Sigmoid colon (tissue), 6 donors: ENCODE measurements at regions not wholly inside any gene's neighbourhood (a gene's known extent, or its start where the extent isn't known, plus 50 kb on each side); places are given as distances from the start of the nearest gene placed in this dataset.

Source experiments
- DNase-seq: peaks from one replicate; pipeline ENCODE4 v3.0.0-alpha.2; 2019
- H3K27ac ChIP-seq, 4 donors: fragments of 200-600 bp; sonication (generic); one replicate each; pipeline ENCODE4 v1.5.1; 2016 to 2019; ENCODE audit warnings: mild to moderate bottlenecking in 1 of 4
- H3K27me3 ChIP-seq, 3 donors: fragments of 200-600 bp; sonication (generic); one replicate each; pipeline ENCODE4 v1.5.1; 2019; ENCODE audit warnings: mild to moderate bottlenecking in 1 of 3
- H3K36me3 ChIP-seq, 4 donors: fragments of 200-600 bp; sonication (generic); one replicate each; pipeline ENCODE4 v1.5.1; 2016 to 2019
- H3K4me1 ChIP-seq, 4 donors: fragments of 200-600 bp; sonication (generic); one replicate each; pipeline ENCODE4 v1.5.1; 2017 to 2019
- H3K4me3 ChIP-seq, 4 donors: fragments of 200-600 bp; sonication (generic); one replicate each; pipeline ENCODE4 v1.5.1; 2017 to 2019; ENCODE audit warnings: mild to moderate bottlenecking in 2 of 4, moderate library complexity in 1 of 4
- H3K9me3 ChIP-seq, 4 donors: fragments of 200-600 bp in 3 of 4; sonication (generic) in 3 of 4; one replicate each; pipeline versions ENCODE4 v1.5.1 to v1.6.1; 2013 to 2019
- EP300 ChIP-seq, 4 donors: sonication (generic); formaldehyde crosslinking; IDR thresholded peaks; one replicate each; pipeline ENCODE4 v1.6.1; 2017; ENCODE audit warnings: antibody characterized with exemption in 4 of 4
- POLR2A ChIP-seq, 2 donors: fragments of 450-650 bp; IDR thresholded peaks; one replicate each; pipeline ENCODE4 v1.6.1; 2016; ENCODE audit warnings: antibody characterized with exemption in 2 of 2, mild to moderate bottlenecking in 2 of 2, moderate library complexity in 2 of 2
- POLR2AphosphoS5 ChIP-seq, 4 donors: sonication (generic); formaldehyde crosslinking; IDR thresholded peaks; one replicate each; pipeline ENCODE4 v1.6.1; 2017; ENCODE audit warnings: antibody characterized with exemption in 4 of 4
- WGBS, 2 donors: extraction: QIAGEN DNeasy Blood & Tissue Kit; methylation state at CpG; one replicate each; pipeline ENCODE4 v1.1.7; 2013; 5-methylcytosine and 5-hydroxymethylcytosine counted together
- intact Hi-C: fragments of 100-400 bp; cut with DNase I; formaldehyde crosslinking; loops from one replicate; pipeline ENCODE4 v1.15.1; 2023
- TF ChIP-seq, protein P1 (sequence below), 4 experiments: fragments of 450-650 bp in 3 of 4; fragments of 200-600 bp in 1 of 4; IDR thresholded peaks; one replicate each; pipeline ENCODE4 v1.5.1; 2016 to 2019; ENCODE audit warnings: antibody characterized with exemption in 4 of 4, mild to moderate bottlenecking in 3 of 4, moderate library complexity in 2 of 4
- donor health status: healthy with polysubstance abuse.
- donor health status: healthy.

- no peak overlapping the region for H3K4me3 ChIP-seq
- no peak overlapping the region for H3K27ac ChIP-seq
- H3K27me3 ChIP-seq = no peaks in the 10 kb centered on the region
- TF ChIP-seq EP300 (IDR thresholded peaks at IDR 0.05) (no peak), POLR2AphosphoS5 (IDR thresholded peaks at IDR 0.05) (no peak), POLR2A (IDR thresholded peaks at IDR 0.05) (no peak)
- TF ChIP-seq, protein P1, sequence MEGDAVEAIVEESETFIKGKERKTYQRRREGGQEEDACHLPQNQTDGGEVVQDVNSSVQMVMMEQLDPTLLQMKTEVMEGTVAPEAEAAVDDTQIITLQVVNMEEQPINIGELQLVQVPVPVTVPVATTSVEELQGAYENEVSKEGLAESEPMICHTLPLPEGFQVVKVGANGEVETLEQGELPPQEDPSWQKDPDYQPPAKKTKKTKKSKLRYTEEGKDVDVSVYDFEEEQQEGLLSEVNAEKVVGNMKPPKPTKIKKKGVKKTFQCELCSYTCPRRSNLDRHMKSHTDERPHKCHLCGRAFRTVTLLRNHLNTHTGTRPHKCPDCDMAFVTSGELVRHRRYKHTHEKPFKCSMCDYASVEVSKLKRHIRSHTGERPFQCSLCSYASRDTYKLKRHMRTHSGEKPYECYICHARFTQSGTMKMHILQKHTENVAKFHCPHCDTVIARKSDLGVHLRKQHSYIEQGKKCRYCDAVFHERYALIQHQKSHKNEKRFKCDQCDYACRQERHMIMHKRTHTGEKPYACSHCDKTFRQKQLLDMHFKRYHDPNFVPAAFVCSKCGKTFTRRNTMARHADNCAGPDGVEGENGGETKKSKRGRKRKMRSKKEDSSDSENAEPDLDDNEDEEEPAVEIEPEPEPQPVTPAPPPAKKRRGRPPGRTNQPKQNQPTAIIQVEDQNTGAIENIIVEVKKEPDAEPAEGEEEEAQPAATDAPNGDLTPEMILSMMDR (IDR thresholded peaks at IDR 0.05) = no peak
- peaks cover 0 to 5% (median 0%) of the 10 kb centered on the region in 4 donors for H3K4me1 ChIP-seq
- 81 to 83% methylated on average over 5 of the region's 5 CpGs for WGBS, 2 donors
- H3K36me3 ChIP-seq = no peaks in the 10 kb centered on the region
- intact Hi-C loops = no loop called here
- no peak for DNase-seq
- no peaks in the 10 kb centered on the region for H3K9me3 ChIP-seq
These were observed 265.1 kb downstream of the FGFR2 start for GRCh38 chr10:121332829-121333765.

DNA sequence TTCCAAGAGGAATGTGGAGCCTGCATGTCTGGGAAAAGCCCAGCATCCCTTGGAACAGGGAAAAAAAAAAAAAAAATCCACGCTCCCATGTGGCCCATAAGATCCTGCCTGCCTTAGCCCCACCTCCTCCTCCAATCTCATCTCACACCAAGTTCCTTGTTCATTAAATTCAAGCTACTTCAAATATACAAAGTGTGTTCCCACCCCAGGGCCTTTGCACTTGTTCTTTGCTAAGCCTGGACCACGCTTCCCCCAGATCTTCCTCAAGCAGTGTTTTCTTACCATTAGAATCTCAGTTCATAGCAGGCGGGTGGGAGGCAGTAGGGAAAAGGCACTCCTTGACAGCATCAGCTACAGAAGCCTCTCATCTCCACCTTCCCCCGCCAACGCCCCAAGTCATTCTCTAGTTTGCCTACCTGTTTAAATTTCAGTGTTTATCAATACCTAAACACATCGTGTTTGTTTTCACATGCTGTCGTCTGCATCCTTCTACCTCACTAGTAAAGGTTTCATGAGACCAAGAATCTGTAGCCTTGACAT, 262.8 kb downstream of the FGFR2 start:
- DNase-seq = no peak
- Histone ChIP-seq H3K4me1 (peaks cover 0 to 5% (median 0%) of the 10 kb centered on the region in 4 donors), H3K27me3 (no peaks in the 10 kb centered on the region), H3K9me3 (no peaks in the 10 kb centered on the region), H3K27ac (no peak overlapping the region), H3K36me3 (no peaks in the 10 kb centered on the region), H3K4me3 (no peak overlapping the region)
- WGBS, 2 donors = 89 to 93% methylated on average over 7 of the region's 7 CpGs
- intact Hi-C loops = no loop called here
- TF ChIP-seq, protein P1 (IDR thresholded peaks at IDR 0.05) = no peak
- TF ChIP-seq EP300 (IDR thresholded peaks at IDR 0.05) (no peak), POLR2AphosphoS5 (IDR thresholded peaks at IDR 0.05) (no peak), POLR2A (IDR thresholded peaks at IDR 0.05) (no peak)

DNA sequence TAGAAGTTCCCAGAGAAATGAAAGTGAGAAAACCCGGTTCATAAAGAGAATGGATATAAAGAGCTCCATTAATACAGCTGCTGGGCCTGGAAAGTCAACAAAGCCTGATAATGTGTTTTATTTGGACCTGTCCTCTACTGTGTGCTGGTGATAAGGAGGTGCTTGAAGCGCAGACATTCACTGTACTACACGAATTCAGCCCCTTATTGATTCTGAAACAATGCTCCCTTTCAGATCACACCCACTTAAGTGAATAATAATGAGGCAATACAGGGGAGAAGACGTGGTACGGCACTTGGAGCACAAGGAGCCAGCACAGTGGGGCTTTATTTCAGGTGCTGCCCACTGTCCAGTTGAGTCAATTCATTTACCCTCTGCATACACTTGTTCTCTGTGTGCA, 260.8 kb downstream of the FGFR2 start:
- no peak overlapping the region for H3K4me3 ChIP-seq
- no peak overlapping the region for H3K27ac ChIP-seq
- TF ChIP-seq EP300 (IDR thresholded peaks at IDR 0.05) = no peak
- no peak for TF ChIP-seq POLR2AphosphoS5 (IDR thresholded peaks at IDR 0.05)
- TF ChIP-seq POLR2A (IDR thresholded peaks at IDR 0.05) = no peak
- TF ChIP-seq, protein P1 (IDR thresholded peaks at IDR 0.05) = no peak
- H3K9me3 ChIP-seq = no peaks in the 10 kb centered on the region
- no peak for DNase-seq
- intact Hi-C loops = no loop called here
- WGBS, 2 donors = 45 to 55% methylated on average over 5 of the region's 5 CpGs
- no peaks in the 10 kb centered on the region for H3K27me3 ChIP-seq
- no peaks in the 10 kb centered on the region for H3K36me3 ChIP-seq
- H3K4me1 ChIP-seq = peaks cover 0 to 5% (median 0%) of the 10 kb centered on the region in 4 donors

DNA sequence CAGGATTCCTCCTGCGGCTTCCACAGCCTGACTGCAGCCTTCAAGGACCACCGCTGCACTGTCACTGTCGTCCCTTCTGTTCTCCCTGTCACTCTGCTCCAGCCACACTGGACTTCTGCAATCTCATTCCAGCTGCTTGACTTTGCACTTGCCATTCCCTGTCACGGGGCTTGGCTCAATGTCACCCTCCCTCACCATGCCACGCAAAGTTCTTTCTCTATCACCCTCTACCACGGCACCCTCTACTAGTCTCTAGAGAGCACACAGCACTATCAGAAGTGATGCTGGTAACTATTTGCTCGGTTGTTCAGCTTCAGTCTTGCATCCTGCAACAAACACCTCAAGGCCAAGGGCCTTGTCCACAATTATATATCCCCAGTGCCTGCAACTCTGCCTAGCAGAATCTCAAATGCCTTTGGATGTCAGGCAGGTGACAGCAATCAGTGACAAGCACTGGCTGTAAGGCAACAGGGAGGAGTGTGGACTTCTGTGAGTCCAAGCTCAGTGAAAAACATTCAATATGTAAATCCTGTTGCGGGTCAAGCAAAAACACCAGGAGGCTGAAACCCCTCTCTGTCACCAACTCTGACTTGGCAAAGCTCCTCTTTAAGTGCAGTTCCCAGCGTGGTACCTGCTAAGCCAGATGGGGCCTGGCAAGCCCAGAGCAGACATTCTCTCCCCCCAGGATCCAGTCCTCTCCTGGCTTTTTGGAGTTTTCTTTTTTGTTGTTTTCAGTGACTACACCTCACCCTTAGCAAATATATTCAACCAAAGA, 259.9 kb downstream of the FGFR2 start:
- intact Hi-C loops = no loop called here
- no peaks in the 10 kb centered on the region for H3K27me3 ChIP-seq
- no peak for DNase-seq
- no peaks in the 10 kb centered on the region for H3K9me3 ChIP-seq
- TF ChIP-seq, protein P1 (IDR thresholded peaks at IDR 0.05) = no peak
- TF ChIP-seq POLR2A (IDR thresholded peaks at IDR 0.05) (no peak), EP300 (IDR thresholded peaks at IDR 0.05) (no peak), POLR2AphosphoS5 (IDR thresholded peaks at IDR 0.05) (no peak)
- 85 to 92% methylated on average over 9 of the region's 9 CpGs for whole genome bisulfite sequencing, 2 donors
- no peaks in the 10 kb centered on the region for H3K4me1 ChIP-seq
- no peaks in the 10 kb centered on the region for H3K36me3 ChIP-seq
- no peak overlapping the region for H3K4me3 ChIP-seq
- H3K27ac ChIP-seq = no peak overlapping the region
